HepG2 (cell line): ENCODE measurements at regions not wholly inside any gene's neighbourhood (a gene's known extent, or its start where the extent isn't known, plus 50 kb on each side); places are given as distances from the start of the nearest gene placed in this dataset.

ENCODE experiments used
- ATAC-seq: fragments of 200-7000 bp; cut with Tn5 transposase; 3 replicates; pipeline ENCODE4 v1.9.1; 2020; ENCODE audit warnings: mild to moderate bottlenecking, moderate library complexity
- BruUV-seq: library from RNA; stranded (reverse); fragments of 400-500 nt; replicated peaks from 2 replicates; lab custom pipeline; 2021; lab: Mats Ljungman, UMichigan
- CTCF ChIA-PET: fragments of 300-600 bp; formaldehyde crosslinking; extraction: SDS; loops from one replicate; lab custom pipeline; 2021; ENCODE audit warnings: low total read pairs, inconsistent platforms, low intra/inter-chr PET ratio; lab: Yijun Ruan, JAX
- POLR2A ChIA-PET: fragments of 350-600 bp; sonication (Branson Sonifier 250); formaldehyde crosslinking; loops from one replicate; lab custom pipeline; 2020; ENCODE audit warnings: antibody characterized with exemption, inconsistent platforms; lab: Yijun Ruan, JAX
- DNase-seq: peaks from one replicate; pipeline ENCODE4 v3.0.0-alpha.2; 2015; ENCODE audit warnings: low spot score
- FAIRE-seq: peaks from 3 replicates; lab custom pipeline; 2011; peaks lifted over from hg19 to GRCh38; lab: Jason Lieb, UNC
- H2AFZ ChIP-seq: one replicate; pipeline ENCODE4 v1.6.1; 2011; ENCODE audit warnings: low read length, inconsistent platforms
- H3K27ac ChIP-seq: fragments of 300-600 bp; 3 replicates; pipeline ENCODE4 v1.8.0; 2011; ENCODE audit warnings: mixed run types, mild to moderate bottlenecking, mixed read lengths, low read length, inconsistent platforms; ENCODE audit not compliant: insufficient read depth; ENCODE audit errors: extremely low read length
- H3K27me3 ChIP-seq, 2 experiments: fragments of 200-600 bp in 1 of 2; 2 replicates in 1 of 2; 3 replicates in 1 of 2; pipeline versions ENCODE4 v1.6.0 to v1.8.0; 2011; ENCODE audit warnings: low read length in 2 of 2, mild to moderate bottlenecking in 2 of 2, moderate library complexity in 2 of 2, inconsistent platforms in 1 of 2; ENCODE audit not compliant: insufficient read depth in 2 of 2, control insufficient read depth in 1 of 2
- H3K36me3 ChIP-seq, 2 experiments: fragments of 200-600 bp in 1 of 2; replicated peaks in 1 of 2; 2 replicates in 1 of 2; 3 replicates in 1 of 2; pipeline versions ENCODE4 v1.5.1 to v1.8.0; 2011; ENCODE audit warnings: low read length in 2 of 2, inconsistent platforms in 1 of 2; ENCODE audit not compliant: insufficient read depth in 2 of 2, control insufficient read depth in 1 of 2
- H3K4me1 ChIP-seq: 2 replicates; pipeline ENCODE4 v1.5.1; 2012; ENCODE audit warnings: low read length, inconsistent platforms; ENCODE audit not compliant: insufficient read depth
- H3K4me2 ChIP-seq: 2 replicates; pipeline ENCODE4 v1.6.0; 2011; ENCODE audit warnings: low read depth, low read length, inconsistent platforms
- H3K4me3 ChIP-seq, 3 experiments: fragments of 200-600 bp in 1 of 3; sonication (generic), shearing (Covaris generic) in 1 of 3; replicated peaks in 1 of 3; 2 replicates each; pipeline ENCODE4 v1.5.1; 2011 to 2016; ENCODE audit warnings: low read length in 3 of 3, inconsistent platforms in 2 of 3, low read depth in 2 of 3, mild to moderate bottlenecking in 2 of 3, control low read depth in 1 of 3, mixed read lengths in 1 of 3; ENCODE audit not compliant: insufficient read depth in 1 of 3
- H3K79me2 ChIP-seq: one replicate; pipeline ENCODE4 v1.6.1; 2011; ENCODE audit warnings: low read length, inconsistent platforms; ENCODE audit not compliant: insufficient read depth
- H3K9ac ChIP-seq: 2 replicates; pipeline ENCODE4 v1.6.0; 2011; ENCODE audit warnings: mild to moderate bottlenecking, low read depth, low read length, inconsistent platforms; ENCODE audit not compliant: insufficient read depth
- H3K9me3 ChIP-seq: 2 replicates; pipeline ENCODE4 v1.5.1; 2012; ENCODE audit warnings: mild to moderate bottlenecking, low read length
- H4K20me1 ChIP-seq: 2 replicates; pipeline ENCODE4 v1.6.0; 2011; ENCODE audit warnings: inconsistent platforms, mild to moderate bottlenecking, low read length, moderate library complexity; ENCODE audit not compliant: insufficient read depth
- BHLHE40 ChIP-seq: IDR thresholded peaks from 2 replicates; pipeline ENCODE4 v1.6.1; 2011; ENCODE audit warnings: low read length, improper control_type of control experiment
- BRD4 ChIP-seq: sonication (generic); formaldehyde crosslinking; IDR thresholded peaks from 2 replicates; pipeline ENCODE4 v1.4.0; 2020; ENCODE audit warnings: missing genetic modification reagents
- CENPX ChIP-seq: sonication (generic); formaldehyde crosslinking; IDR thresholded peaks from 2 replicates; pipeline ENCODE4 v1.9.0; 2021; ENCODE audit warnings: mild to moderate bottlenecking, missing genetic modification reagents, moderate library complexity
- FOXA3 ChIP-seq: IDR thresholded peaks from 2 replicates; pipeline ENCODE4 v1.6.1; 2016; ENCODE audit warnings: missing genetic modification reagents, missing compliant biosample characterization
- FOXK1 ChIP-seq: sonication (generic); formaldehyde crosslinking; IDR thresholded peaks from 2 replicates; pipeline ENCODE4 v1.4.0; 2020; ENCODE audit warnings: low read depth, missing genetic modification reagents, borderline replicate concordance
- KMT2B ChIP-seq: IDR thresholded peaks from 2 replicates; pipeline ENCODE4 v1.6.1; 2016; ENCODE audit warnings: missing genetic modification reagents, missing compliant biosample characterization
- NFKBIZ ChIP-seq: IDR thresholded peaks from 2 replicates; pipeline ENCODE4 v1.6.1; 2018; ENCODE audit warnings: missing genetic modification reagents, missing compliant biosample characterization
- ONECUT2 ChIP-seq: sonication (generic); formaldehyde crosslinking; IDR thresholded peaks from 2 replicates; pipeline ENCODE4 v1.4.0; 2020; ENCODE audit warnings: missing genetic modification reagents
- REL ChIP-seq: sonication (generic); formaldehyde crosslinking; conservative IDR thresholded peaks from 2 replicates; pipeline ENCODE4 v1.8.0; 2022; ENCODE audit warnings: mild to moderate bottlenecking, missing genetic modification reagents, moderate library complexity
- RNF2 ChIP-seq: fragments of 450-650 bp; conservative IDR thresholded peaks from 2 replicates; pipeline ENCODE4 v1.6.1; 2016; ENCODE audit warnings: low read depth
- SRSF1 ChIP-seq: fragments of 200-400 bp; formaldehyde crosslinking; optimal IDR thresholded peaks from 2 replicates; pipeline ENCODE3; 2017; ENCODE audit warnings: mild to moderate bottlenecking, low read depth, low read length, moderate library complexity
- SSRP1 ChIP-seq: IDR thresholded peaks from 2 replicates; pipeline ENCODE4 v1.6.1; 2016; ENCODE audit warnings: control low read depth
- ZNF124 ChIP-seq: sonication (generic); formaldehyde crosslinking; IDR thresholded peaks from 2 replicates; pipeline ENCODE4 v1.4.0; 2020; ENCODE audit warnings: missing genetic modification reagents
- ZNF264 ChIP-seq: sonication (generic); formaldehyde crosslinking; IDR thresholded peaks from 2 replicates; pipeline ENCODE4 v1.4.0; 2020; ENCODE audit warnings: missing genetic modification reagents
- ZNF747 ChIP-seq: sonication (generic); formaldehyde crosslinking; IDR thresholded peaks from 2 replicates; pipeline ENCODE4 v1.8.1; 2023; ENCODE audit warnings: missing genetic modification reagents, mild to moderate bottlenecking, borderline replicate concordance
- WGBS: methylation state at CpG from one replicate; pipeline ENCODE4 v1.1.6; 2017; ENCODE audit warnings: low lambda C conversion rate; 5-methylcytosine and 5-hydroxymethylcytosine counted together
- in situ Hi-C: cut with HindIII; loops from 2 replicates; pipeline ENCODE4 v1.10.0; 2017; ENCODE audit warnings: low pct_unique_long_range_greater_than_20kb; ENCODE audit not compliant: extremely low pct_ligation_motif_present
- intact Hi-C: fragments of 100-400 bp; cut with micrococcal nuclease; formaldehyde crosslinking; loops from one replicate; pipeline ENCODE4 v1.10.0; 2022; ENCODE audit not compliant: unreplicated experiment
- TF ChIP-seq, protein P1 (sequence below): IDR thresholded peaks from 2 replicates; pipeline ENCODE4 v1.4.0; 2020; ENCODE audit warnings: mild to moderate bottlenecking, missing genetic modification reagents
- TF ChIP-seq, protein P2 (sequence below): sonication (generic); formaldehyde crosslinking; IDR thresholded peaks from 2 replicates; pipeline ENCODE4 v1.4.0; 2020; ENCODE audit warnings: mild to moderate bottlenecking, missing genetic modification reagents
- TF ChIP-seq, protein P3 (sequence below): sonication (generic); formaldehyde crosslinking; IDR thresholded peaks from 2 replicates; pipeline ENCODE4 v1.5.1; 2020; ENCODE audit warnings: mild to moderate bottlenecking, moderate library complexity, missing genetic modification reagents

DNA sequence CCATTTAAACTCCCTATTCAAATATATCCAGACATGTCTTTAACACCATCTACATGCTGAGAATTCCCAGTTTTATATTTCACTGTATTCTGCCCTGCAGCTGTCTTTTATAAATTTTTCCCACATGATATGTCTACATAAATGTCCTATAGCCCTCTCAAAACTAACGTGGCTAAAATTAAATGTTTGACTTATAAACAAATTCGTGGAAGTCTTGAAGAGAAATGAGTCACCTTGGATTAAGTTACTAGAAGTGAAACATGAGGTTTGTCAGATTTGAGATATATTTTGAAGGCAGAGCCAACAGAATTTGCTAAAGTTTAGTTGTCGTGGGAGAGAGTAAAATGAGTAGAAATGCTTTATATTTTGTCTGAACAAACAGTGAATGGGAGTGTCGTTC is 386.9 kb upstream of the CNTNAP2 start (continued):
- TF ChIP-seq, protein P1, sequence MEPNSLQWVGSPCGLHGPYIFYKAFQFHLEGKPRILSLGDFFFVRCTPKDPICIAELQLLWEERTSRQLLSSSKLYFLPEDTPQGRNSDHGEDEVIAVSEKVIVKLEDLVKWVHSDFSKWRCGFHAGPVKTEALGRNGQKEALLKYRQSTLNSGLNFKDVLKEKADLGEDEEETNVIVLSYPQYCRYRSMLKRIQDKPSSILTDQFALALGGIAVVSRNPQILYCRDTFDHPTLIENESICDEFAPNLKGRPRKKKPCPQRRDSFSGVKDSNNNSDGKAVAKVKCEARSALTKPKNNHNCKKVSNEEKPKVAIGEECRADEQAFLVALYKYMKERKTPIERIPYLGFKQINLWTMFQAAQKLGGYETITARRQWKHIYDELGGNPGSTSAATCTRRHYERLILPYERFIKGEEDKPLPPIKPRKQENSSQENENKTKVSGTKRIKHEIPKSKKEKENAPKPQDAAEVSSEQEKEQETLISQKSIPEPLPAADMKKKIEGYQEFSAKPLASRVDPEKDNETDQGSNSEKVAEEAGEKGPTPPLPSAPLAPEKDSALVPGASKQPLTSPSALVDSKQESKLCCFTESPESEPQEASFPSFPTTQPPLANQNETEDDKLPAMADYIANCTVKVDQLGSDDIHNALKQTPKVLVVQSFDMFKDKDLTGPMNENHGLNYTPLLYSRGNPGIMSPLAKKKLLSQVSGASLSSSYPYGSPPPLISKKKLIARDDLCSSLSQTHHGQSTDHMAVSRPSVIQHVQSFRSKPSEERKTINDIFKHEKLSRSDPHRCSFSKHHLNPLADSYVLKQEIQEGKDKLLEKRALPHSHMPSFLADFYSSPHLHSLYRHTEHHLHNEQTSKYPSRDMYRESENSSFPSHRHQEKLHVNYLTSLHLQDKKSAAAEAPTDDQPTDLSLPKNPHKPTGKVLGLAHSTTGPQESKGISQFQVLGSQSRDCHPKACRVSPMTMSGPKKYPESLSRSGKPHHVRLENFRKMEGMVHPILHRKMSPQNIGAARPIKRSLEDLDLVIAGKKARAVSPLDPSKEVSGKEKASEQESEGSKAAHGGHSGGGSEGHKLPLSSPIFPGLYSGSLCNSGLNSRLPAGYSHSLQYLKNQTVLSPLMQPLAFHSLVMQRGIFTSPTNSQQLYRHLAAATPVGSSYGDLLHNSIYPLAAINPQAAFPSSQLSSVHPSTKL = no peak
- TF ChIP-seq FOXK1 (CRISPR knock-in tag) (no peak), NFKBIZ (CRISPR knock-in tag) (no peak), BHLHE40 (no peak), FOXA3 (CRISPR knock-in tag) (no peak)

DNA sequence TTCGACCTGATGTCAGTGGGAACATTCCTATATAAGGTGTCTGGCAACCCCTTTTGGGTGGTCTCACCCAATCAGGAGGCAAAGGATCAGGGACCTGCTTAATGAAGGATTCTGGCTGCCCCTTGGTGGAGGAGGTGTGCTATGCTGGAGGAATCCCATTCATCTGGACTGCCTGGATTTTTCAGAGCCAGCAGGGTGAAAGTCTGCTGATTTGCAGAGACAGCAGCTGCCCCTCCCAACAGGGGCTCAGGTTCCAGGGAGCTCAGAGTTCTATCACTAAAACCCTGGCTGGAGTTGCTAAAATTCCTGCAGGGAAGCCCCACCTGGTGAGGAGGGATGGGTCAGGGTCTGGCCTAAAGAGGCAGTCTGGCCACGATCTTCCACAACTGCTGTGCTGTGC is 398.5 kb upstream of the CNTNAP2 start:
- no peak for FAIRE-seq
- POLR2A ChIA-PET = no interaction called here

More for the DNA sequence above, 398.5 kb upstream of the CNTNAP2 start:
- no peak for TF ChIP-seq SSRP1 (CRISPR knock-in tag)
- TF ChIP-seq, protein P2, sequence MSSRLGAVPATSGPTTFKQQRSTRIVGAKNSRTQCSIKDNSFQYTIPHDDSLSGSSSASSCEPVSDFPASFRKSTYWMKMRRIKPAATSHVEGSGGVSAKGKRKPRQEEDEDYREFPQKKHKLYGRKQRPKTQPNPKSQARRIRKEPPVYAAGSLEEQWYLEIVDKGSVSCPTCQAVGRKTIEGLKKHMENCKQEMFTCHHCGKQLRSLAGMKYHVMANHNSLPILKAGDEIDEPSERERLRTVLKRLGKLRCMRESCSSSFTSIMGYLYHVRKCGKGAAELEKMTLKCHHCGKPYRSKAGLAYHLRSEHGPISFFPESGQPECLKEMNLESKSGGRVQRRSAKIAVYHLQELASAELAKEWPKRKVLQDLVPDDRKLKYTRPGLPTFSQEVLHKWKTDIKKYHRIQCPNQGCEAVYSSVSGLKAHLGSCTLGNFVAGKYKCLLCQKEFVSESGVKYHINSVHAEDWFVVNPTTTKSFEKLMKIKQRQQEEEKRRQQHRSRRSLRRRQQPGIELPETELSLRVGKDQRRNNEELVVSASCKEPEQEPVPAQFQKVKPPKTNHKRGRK (CRISPR knock-in tag) = no peak
- TF ChIP-seq REL (CRISPR knock-in tag) = no peak
- TF ChIP-seq ZNF124 (CRISPR knock-in tag) = no peak
- TF ChIP-seq, protein P3, sequence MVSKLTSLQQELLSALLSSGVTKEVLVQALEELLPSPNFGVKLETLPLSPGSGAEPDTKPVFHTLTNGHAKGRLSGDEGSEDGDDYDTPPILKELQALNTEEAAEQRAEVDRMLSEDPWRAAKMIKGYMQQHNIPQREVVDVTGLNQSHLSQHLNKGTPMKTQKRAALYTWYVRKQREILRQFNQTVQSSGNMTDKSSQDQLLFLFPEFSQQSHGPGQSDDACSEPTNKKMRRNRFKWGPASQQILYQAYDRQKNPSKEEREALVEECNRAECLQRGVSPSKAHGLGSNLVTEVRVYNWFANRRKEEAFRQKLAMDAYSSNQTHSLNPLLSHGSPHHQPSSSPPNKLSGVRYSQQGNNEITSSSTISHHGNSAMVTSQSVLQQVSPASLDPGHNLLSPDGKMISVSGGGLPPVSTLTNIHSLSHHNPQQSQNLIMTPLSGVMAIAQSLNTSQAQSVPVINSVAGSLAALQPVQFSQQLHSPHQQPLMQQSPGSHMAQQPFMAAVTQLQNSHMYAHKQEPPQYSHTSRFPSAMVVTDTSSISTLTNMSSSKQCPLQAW (CRISPR knock-in tag) = no peak
- no peak for TF ChIP-seq ZNF264 (CRISPR knock-in tag)
- TF ChIP-seq ONECUT2 = no peak
- no peak for TF ChIP-seq KMT2B (CRISPR knock-in tag)
- TF ChIP-seq BRD4 (CRISPR knock-in tag) = no peak
- TF ChIP-seq RNF2 = no peak
- TF ChIP-seq CENPX (CRISPR knock-in tag) = no peak
- TF ChIP-seq SRSF1 = no peak
- TF ChIP-seq ZNF747 = no peak
- TF ChIP-seq, all 625 proteins: peak for 0
- Histone ChIP-seq H3K9me3 (peaks cover 90% of the 10 kb centered on the region), H2AFZ (no peak overlapping the region), H3K4me1 (no peaks in the 10 kb centered on the region), H3K4me2 (no peak overlapping the region), H3K4me3 (no peak overlapping the region), H3K27me3 (no peaks in the 10 kb centered on the region), H3K27ac (no peak overlapping the region), H3K9ac (no peak overlapping the region), H4K20me1 (no peaks in the 10 kb centered on the region), H3K36me3 (no peaks in the 10 kb centered on the region), H3K79me2 (no peaks in the 10 kb centered on the region)
- CTCF ChIA-PET = no interaction called here
- WGBS = 0% methylated on average over 1 of the region's 2 CpGs
- no TSS peak for BruUV-seq
- ATAC-seq (no peak), DNase-seq (no peak)
- intact Hi-C loops = no loop called here
- in situ Hi-C loops = no loop called here
